ENCODE measurements at regions not wholly inside any gene's neighbourhood (a gene's known extent, or its start where the extent isn't known, plus 50 kb on each side); places are given as distances from the start of the nearest gene placed in this dataset.

DNA sequence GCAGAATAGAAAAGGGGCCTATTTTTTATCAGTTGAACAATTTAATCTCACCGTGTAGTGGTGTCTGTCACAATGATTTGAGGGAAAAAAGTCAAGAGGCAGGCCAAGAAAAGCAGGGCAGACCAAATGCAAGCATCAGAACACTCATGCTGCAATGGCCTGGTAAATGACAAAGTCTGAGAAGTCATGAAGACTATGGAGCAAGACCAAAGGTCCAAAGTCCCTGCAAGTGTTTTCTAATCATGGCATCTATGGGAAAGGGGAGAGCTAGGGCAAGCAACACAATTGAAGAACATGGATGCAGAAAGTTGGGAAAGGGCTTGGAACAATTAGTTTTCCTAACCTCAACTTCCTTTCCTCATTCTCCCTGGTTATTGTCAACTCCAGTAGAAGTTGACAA, 147.7 kb upstream of the TLL1 start:
- TF ChIP-seq, protein P1, sequence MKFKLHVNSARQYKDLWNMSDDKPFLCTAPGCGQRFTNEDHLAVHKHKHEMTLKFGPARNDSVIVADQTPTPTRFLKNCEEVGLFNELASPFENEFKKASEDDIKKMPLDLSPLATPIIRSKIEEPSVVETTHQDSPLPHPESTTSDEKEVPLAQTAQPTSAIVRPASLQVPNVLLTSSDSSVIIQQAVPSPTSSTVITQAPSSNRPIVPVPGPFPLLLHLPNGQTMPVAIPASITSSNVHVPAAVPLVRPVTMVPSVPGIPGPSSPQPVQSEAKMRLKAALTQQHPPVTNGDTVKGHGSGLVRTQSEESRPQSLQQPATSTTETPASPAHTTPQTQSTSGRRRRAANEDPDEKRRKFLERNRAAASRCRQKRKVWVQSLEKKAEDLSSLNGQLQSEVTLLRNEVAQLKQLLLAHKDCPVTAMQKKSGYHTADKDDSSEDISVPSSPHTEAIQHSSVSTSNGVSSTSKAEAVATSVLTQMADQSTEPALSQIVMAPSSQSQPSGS (CRISPR knock-in tag; IDR thresholded peaks at IDR 0.05; ENCODE audit: borderline replicate concordance, low read depth): no peak
- TF ChIP-seq MAX (CRISPR knock-in tag; IDR thresholded peaks at IDR 0.05) (no peak), JUN (CRISPR knock-in tag; IDR thresholded peaks at IDR 0.05) (no peak), NFE2L1 (CRISPR knock-in tag; IDR thresholded peaks at IDR 0.05) (no peak), ZNF121 (CRISPR knock-in tag; IDR thresholded peaks at IDR 0.05) (no peak), CBFB (CRISPR knock-in tag; IDR thresholded peaks at IDR 0.05; ENCODE audit: low read depth) (no peak), ESRRA (CRISPR knock-in tag; IDR thresholded peaks at IDR 0.05; ENCODE audit: borderline replicate concordance) (no peak), HMGXB4 (CRISPR knock-in tag; IDR thresholded peaks at IDR 0.05) (no peak), NR2C2 (CRISPR knock-in tag; IDR thresholded peaks at IDR 0.05) (no peak), MYBL2 (CRISPR knock-in tag; IDR thresholded peaks at IDR 0.05) (no peak), FOXK1 (CRISPR knock-in tag; IDR thresholded peaks at IDR 0.05) (no peak)
- TF ChIP-seq, protein P2, sequence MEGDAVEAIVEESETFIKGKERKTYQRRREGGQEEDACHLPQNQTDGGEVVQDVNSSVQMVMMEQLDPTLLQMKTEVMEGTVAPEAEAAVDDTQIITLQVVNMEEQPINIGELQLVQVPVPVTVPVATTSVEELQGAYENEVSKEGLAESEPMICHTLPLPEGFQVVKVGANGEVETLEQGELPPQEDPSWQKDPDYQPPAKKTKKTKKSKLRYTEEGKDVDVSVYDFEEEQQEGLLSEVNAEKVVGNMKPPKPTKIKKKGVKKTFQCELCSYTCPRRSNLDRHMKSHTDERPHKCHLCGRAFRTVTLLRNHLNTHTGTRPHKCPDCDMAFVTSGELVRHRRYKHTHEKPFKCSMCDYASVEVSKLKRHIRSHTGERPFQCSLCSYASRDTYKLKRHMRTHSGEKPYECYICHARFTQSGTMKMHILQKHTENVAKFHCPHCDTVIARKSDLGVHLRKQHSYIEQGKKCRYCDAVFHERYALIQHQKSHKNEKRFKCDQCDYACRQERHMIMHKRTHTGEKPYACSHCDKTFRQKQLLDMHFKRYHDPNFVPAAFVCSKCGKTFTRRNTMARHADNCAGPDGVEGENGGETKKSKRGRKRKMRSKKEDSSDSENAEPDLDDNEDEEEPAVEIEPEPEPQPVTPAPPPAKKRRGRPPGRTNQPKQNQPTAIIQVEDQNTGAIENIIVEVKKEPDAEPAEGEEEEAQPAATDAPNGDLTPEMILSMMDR (IDR thresholded peaks at IDR 0.05): no peak
- TF ChIP-seq, protein P3, sequence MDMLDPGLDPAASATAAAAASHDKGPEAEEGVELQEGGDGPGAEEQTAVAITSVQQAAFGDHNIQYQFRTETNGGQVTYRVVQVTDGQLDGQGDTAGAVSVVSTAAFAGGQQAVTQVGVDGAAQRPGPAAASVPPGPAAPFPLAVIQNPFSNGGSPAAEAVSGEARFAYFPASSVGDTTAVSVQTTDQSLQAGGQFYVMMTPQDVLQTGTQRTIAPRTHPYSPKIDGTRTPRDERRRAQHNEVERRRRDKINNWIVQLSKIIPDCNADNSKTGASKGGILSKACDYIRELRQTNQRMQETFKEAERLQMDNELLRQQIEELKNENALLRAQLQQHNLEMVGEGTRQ (CRISPR knock-in tag; IDR thresholded peaks at IDR 0.05): no peak
- TF ChIP-seq, protein P4, sequence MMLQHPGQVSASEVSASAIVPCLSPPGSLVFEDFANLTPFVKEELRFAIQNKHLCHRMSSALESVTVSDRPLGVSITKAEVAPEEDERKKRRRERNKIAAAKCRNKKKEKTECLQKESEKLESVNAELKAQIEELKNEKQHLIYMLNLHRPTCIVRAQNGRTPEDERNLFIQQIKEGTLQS (CRISPR knock-in tag; conservative IDR thresholded peaks at IDR 0.05): no peak

Data from WTC11 (cell line).